ENCODE measurements at regions not wholly inside any gene's neighbourhood (a gene's known extent, or its start where the extent isn't known, plus 50 kb on each side); places are given as distances from the start of the nearest gene placed in this dataset.
"Not testable (repeated sequence)": the region's sequence is repeated elsewhere in the genome, so short reads cannot be mapped to it uniquely, and the experiment has no call there.

DNA sequence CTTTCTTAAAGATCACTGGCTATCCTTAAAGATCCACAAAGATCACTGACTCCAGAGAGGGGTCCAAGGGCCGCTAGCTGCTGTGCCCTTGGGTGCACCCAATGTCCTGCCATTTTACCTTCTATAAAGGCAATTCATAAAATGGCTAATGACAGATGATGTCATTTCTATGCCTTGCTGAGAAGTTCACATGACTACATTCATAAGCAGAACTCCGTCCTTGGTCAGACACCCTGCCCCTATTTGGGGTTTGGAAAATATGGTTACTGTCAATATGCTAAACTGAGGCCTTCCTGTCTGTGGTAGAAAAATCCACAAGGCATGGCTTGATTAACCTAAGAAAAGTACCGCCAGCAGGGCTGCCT, 60.9 kb upstream of the BMAL1 start:
- H2AFZ ChIP-seq (ENCODE audit: low read length), result peak overlapping the region; percentile 18; the same call in 1 of the 2 replicates

DNA sequence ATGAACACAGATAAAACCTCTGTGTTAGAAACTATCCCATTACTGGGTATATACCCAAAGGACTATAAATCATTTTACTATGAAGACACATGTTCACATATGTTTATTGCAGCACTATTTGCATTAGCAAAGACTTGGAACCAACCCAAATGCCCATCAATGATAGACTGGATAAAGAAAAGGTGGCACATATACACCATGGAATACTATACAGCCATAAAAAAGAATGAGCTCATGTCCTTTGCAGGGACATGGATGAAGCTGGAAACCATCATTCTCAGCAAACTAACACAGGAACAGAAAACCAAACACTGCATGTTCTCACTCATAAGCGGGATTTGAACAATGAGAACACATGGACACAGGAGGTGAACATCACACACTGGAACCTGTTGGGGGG, 58.9 kb upstream of the BMAL1 start:
- H3K9me3 ChIP-seq (ENCODE audit: low read length); H3K27ac ChIP-seq (ENCODE audit: low read length); DNase-seq; H3K9ac ChIP-seq (ENCODE audit: low read length); H3K9me2 ChIP-seq (replicated peaks; ENCODE audit: low read length); H3F3A ChIP-seq (ENCODE audit: low read length, unreplicated experiment); H2AFZ ChIP-seq (ENCODE audit: low read length); H3K27me3 ChIP-seq (ENCODE audit: low read length); POLR2A ChIA-PET (ENCODE audit: unreplicated experiment); H4K20me1 ChIP-seq (ENCODE audit: low read length); ATAC-seq; H3K36me3 ChIP-seq (ENCODE audit: low read depth, low read length); BruUV-seq (replicated peaks); H3K4me2 ChIP-seq (ENCODE audit: low read length); H3K4me3 ChIP-seq (ENCODE audit: low read length); H3K79me2 ChIP-seq (ENCODE audit: low read length); CTCF ChIA-PET: not testable (repeated sequence)
- H3K4me1 ChIP-seq (ENCODE audit: insufficient read depth, low read length), result peaks cover 52% of the 10 kb centered on the region
- intact Hi-C loops (cut with micrococcal nuclease), result loop anchor here (5.0 kb wide), 1 partner anchor 59 kb away; the partner anchor contains the start of gene BMAL1

More for the DNA sequence above, 60.9 kb upstream of the BMAL1 start:
- H3K36me3 ChIP-seq (ENCODE audit: low read depth, low read length), result no peaks in the 10 kb centered on the region
- TF ChIP-seq EZH2 (IDR thresholded peaks at IDR 0.05; ENCODE audit: low read length, unreplicated experiment), result no peak
- TF ChIP-seq, protein P1, sequence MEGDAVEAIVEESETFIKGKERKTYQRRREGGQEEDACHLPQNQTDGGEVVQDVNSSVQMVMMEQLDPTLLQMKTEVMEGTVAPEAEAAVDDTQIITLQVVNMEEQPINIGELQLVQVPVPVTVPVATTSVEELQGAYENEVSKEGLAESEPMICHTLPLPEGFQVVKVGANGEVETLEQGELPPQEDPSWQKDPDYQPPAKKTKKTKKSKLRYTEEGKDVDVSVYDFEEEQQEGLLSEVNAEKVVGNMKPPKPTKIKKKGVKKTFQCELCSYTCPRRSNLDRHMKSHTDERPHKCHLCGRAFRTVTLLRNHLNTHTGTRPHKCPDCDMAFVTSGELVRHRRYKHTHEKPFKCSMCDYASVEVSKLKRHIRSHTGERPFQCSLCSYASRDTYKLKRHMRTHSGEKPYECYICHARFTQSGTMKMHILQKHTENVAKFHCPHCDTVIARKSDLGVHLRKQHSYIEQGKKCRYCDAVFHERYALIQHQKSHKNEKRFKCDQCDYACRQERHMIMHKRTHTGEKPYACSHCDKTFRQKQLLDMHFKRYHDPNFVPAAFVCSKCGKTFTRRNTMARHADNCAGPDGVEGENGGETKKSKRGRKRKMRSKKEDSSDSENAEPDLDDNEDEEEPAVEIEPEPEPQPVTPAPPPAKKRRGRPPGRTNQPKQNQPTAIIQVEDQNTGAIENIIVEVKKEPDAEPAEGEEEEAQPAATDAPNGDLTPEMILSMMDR (conservative IDR thresholded peaks at IDR 0.05; ENCODE audit: low read depth, low read length), result no peak
- no peak for TF ChIP-seq EZH2phosphoT487 (IDR thresholded peaks at IDR 0.05; ENCODE audit: borderline replicate concordance, low read length)
- H3K9me3 ChIP-seq (ENCODE audit: low read length), result no peaks in the 10 kb centered on the region
- BruUV-seq (replicated peaks), result TSS peak; percentile 50
- H3K27me3 ChIP-seq (ENCODE audit: low read length), result no peaks in the 10 kb centered on the region
- H3K79me2 ChIP-seq (ENCODE audit: low read length), result no peaks in the 10 kb centered on the region
- ATAC-seq (no peak; the same call in 1 of the 2 replicates), DNase-seq (no peak)
- no peaks in the 10 kb centered on the region for H4K20me1 ChIP-seq (ENCODE audit: low read length)
- CTCF ChIA-PET, result interaction anchor here (0.8 to 1.6 kb wide), 4 partner anchors 44 to 253 kb away, joined by 3 to 9 read pairs (median 6); no protein-coding TSS in a partner anchor
- H3K4me3 ChIP-seq (ENCODE audit: low read length), result no peak overlapping the region
- intact Hi-C loops (cut with micrococcal nuclease), result loop anchor here (2.0 to 5.0 kb wide), 2 partner anchors 61 to 122 kb away; partner anchors contain the start of gene BMAL1
- no peaks in the 10 kb centered on the region for H3K9me2 ChIP-seq (replicated peaks; ENCODE audit: low read length)
- POLR2A ChIA-PET (ENCODE audit: unreplicated experiment), result interaction anchor here (0.6 to 1.0 kb wide), 5 partner anchors 44 to 841 kb away, joined by 3 to 7 read pairs (median 4); partner anchors contain the start of gene PARVA
- H3K27ac ChIP-seq (ENCODE audit: low read length), result peak overlapping the region; percentile 99
- peak overlapping the region; percentile 84 for H3K4me2 ChIP-seq (ENCODE audit: low read length)
- H3K9ac ChIP-seq (ENCODE audit: low read length), result peak overlapping the region; percentile 92
- H3F3A ChIP-seq (ENCODE audit: low read length, unreplicated experiment), result peaks cover 7% of the 10 kb centered on the region
- H3K4me1 ChIP-seq (ENCODE audit: insufficient read depth, low read length), result peaks cover 42% of the 10 kb centered on the region

DNA sequence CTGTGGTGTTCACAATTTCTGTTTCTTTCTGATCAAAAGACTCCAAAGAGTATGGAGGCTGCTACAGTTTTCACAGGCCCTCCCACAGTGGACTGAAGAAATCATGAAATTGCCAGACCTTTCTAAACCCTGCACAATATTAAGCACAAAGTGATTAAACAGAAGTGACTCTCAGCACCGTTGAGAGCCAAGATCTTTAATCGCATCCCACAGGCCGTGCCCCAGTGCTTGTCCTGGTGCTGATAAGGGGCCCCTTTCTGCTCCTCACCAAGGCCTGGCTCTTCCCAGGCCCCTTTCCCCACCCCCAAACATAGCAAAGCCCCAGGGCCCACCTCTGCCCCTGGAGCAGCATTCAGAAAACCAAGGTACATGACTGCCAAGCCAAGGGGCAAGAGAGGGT, 57.4 kb upstream of the BMAL1 start:
- TF ChIP-seq EZH2phosphoT487 (IDR thresholded peaks at IDR 0.05; ENCODE audit: borderline replicate concordance, low read length) (no peak), EZH2 (IDR thresholded peaks at IDR 0.05; ENCODE audit: low read length, unreplicated experiment) (no peak)
- TF ChIP-seq, protein P1 (conservative IDR thresholded peaks at IDR 0.05; ENCODE audit: low read depth, low read length), result no peak
- Histone ChIP-seq H4K20me1 (ENCODE audit: low read length) (no peaks in the 10 kb centered on the region), H3K36me3 (ENCODE audit: low read depth, low read length) (no peaks in the 10 kb centered on the region), H2AFZ (ENCODE audit: low read length) (no peak overlapping the region), H3F3A (ENCODE audit: low read length, unreplicated experiment) (peaks cover 7% of the 10 kb centered on the region), H3K4me1 (ENCODE audit: insufficient read depth, low read length) (peaks cover 42% of the 10 kb centered on the region), H3K9me2 (replicated peaks; ENCODE audit: low read length) (no peaks in the 10 kb centered on the region), H3K9me3 (ENCODE audit: low read length) (no peaks in the 10 kb centered on the region), H3K4me2 (ENCODE audit: low read length) (no peak overlapping the region), H3K27me3 (ENCODE audit: low read length) (no peaks in the 10 kb centered on the region), H3K79me2 (ENCODE audit: low read length) (no peaks in the 10 kb centered on the region), H3K9ac (ENCODE audit: low read length) (no peak overlapping the region), H3K27ac (ENCODE audit: low read length) (no peak overlapping the region), H3K4me3 (ENCODE audit: low read length) (no peak overlapping the region)
- intact Hi-C loops (cut with micrococcal nuclease), result no loop called here
- ATAC-seq (no peak), DNase-seq (no peak)
- BruUV-seq (replicated peaks), result no TSS peak
- ChIA-PET CTCF (no interaction called here), POLR2A (ENCODE audit: unreplicated experiment) (no interaction called here)

All from PC-3 (cell line).